Mucosa of descending colon (tissue), 3 donors: ENCODE measurements at regions not wholly inside any gene's neighbourhood (a gene's known extent, or its start where the extent isn't known, plus 50 kb on each side); places are given as distances from the start of the nearest gene placed in this dataset.

Source experiments
- ATAC-seq: fragments of 200-7000 bp; cut with Tn5 transposase; one replicate; pipeline ENCODE4 v1.9.1; 2020; ENCODE audit warnings: mild to moderate bottlenecking, moderate library complexity
- DNase-seq, 3 donors: peaks; one replicate each; pipeline ENCODE4 v3.0.0-alpha.2; 2020
- H3K36me3 ChIP-seq: fragments of 200-600 bp; one replicate; pipeline ENCODE4 v1.8.0; 2021; ENCODE audit warnings: low read depth, mild to moderate bottlenecking
- H3K4me1 ChIP-seq: fragments of 200-600 bp; one replicate; pipeline ENCODE4 v1.8.0; 2021; ENCODE audit warnings: low read depth, mild to moderate bottlenecking
- H3K4me3 ChIP-seq: fragments of 200-600 bp; one replicate; pipeline ENCODE4 v1.8.0; 2021; ENCODE audit warnings: mild to moderate bottlenecking
- H3K9me3 ChIP-seq: fragments of 200-600 bp; one replicate; pipeline ENCODE4 v1.8.0; 2021; ENCODE audit warnings: mild to moderate bottlenecking
- intact Hi-C, 2 donors: fragments of 100-400 bp; cut with DNase I in 1 of 2; cut with micrococcal nuclease in 1 of 2; formaldehyde crosslinking; loops; one replicate each; pipeline versions ENCODE4 v1.11.0 to v1.11.1; 2022; cut with DNase I, micrococcal nuclease
- TF ChIP-seq, protein P1 (sequence below): fragments of 200-600 bp; IDR thresholded peaks from one replicate; pipeline ENCODE4 v1.8.0; 2022; ENCODE audit warnings: antibody characterized with exemption, mild to moderate bottlenecking
- donor health status: DM: no; HTN: no; CAD: no; lungs with moderate emphysema.
- donor health status: DM: no; HTN: no; CAD: no.
- donor health status: DM: no; HTN: yes; CAD: no.

DNA sequence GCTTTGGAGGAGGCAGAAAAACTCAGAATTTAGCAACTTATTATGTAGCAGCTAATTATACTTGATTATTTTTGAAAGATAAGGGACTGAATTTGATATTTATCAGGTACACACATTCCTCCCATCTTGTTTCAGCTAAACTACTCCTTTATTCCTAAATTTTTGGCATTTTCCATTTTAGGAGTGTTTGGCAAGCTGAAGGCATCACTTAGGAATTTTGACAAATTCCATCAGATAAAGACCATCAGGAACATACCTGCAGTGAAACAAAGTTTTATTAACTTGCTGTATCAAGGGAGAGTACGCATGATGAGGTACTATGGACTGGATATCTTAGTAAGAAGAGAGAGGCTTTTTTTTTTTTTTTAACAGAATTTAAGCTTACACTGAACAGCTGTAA lies 1092.2 kb downstream of the PLA2G4A start:
- H3K9me3 ChIP-seq: no peaks in the 10 kb centered on the region
- no peak overlapping the region for H3K4me3 ChIP-seq
- TF ChIP-seq, protein P1, sequence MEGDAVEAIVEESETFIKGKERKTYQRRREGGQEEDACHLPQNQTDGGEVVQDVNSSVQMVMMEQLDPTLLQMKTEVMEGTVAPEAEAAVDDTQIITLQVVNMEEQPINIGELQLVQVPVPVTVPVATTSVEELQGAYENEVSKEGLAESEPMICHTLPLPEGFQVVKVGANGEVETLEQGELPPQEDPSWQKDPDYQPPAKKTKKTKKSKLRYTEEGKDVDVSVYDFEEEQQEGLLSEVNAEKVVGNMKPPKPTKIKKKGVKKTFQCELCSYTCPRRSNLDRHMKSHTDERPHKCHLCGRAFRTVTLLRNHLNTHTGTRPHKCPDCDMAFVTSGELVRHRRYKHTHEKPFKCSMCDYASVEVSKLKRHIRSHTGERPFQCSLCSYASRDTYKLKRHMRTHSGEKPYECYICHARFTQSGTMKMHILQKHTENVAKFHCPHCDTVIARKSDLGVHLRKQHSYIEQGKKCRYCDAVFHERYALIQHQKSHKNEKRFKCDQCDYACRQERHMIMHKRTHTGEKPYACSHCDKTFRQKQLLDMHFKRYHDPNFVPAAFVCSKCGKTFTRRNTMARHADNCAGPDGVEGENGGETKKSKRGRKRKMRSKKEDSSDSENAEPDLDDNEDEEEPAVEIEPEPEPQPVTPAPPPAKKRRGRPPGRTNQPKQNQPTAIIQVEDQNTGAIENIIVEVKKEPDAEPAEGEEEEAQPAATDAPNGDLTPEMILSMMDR: no peak
- H3K36me3 ChIP-seq: no peaks in the 10 kb centered on the region
- intact Hi-C loops: no loop called here
- ATAC-seq (no peak), DNase-seq (no peak)
- H3K4me1 ChIP-seq: no peaks in the 10 kb centered on the region

DNA sequence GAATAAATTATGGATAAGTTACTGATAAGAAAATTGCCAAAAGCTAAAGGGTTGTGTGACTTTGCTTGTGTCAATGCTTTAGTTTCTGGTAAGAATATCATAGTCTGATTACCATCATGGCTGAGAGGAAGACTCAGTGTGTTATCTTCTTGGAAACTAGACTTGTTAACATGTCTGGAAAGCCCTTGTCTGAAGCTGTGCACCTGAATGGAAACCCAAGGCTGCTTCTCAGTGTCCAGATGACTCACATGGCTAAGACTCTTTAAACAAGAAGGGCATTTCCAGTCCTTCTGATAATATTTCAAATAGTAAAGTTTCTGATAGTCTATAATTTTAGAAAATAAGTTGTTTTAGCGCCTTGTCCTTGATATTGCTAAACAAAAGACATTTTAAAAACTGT lies 1092.7 kb downstream of the PLA2G4A start:
- intact Hi-C loops: no loop called here
- Histone ChIP-seq H3K4me3 (no peak overlapping the region), H3K4me1 (no peaks in the 10 kb centered on the region), H3K36me3 (no peaks in the 10 kb centered on the region), H3K9me3 (no peaks in the 10 kb centered on the region)
- ATAC-seq: no peak
- TF ChIP-seq, protein P1: no peak
- no peak for DNase-seq

DNA sequence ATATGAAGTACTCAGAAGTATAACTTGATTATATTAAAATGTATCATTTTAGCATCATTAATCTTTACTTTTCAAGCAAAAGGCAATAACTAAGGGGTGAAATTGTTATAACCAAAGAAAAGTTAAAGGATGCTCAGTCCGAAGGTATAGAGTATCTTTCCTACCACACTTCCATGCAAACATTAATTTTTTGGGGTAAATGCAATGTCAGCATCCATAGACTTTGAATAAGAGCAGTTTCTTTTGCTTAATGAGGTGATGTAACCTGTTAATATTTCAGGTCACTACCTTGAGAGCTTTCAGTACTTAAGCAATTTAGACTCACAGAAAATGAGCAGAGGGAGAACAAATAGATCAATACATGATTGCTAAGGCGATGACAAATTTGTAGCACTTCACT lies 1093.5 kb downstream of the PLA2G4A start:
- DNase-seq (no peak), ATAC-seq (no peak)
- H3K36me3 ChIP-seq: no peaks in the 10 kb centered on the region
- H3K9me3 ChIP-seq: no peaks in the 10 kb centered on the region
- intact Hi-C loops: no loop called here
- TF ChIP-seq, protein P1: no peak
- no peaks in the 10 kb centered on the region for H3K4me1 ChIP-seq
- H3K4me3 ChIP-seq: no peak overlapping the region

DNA sequence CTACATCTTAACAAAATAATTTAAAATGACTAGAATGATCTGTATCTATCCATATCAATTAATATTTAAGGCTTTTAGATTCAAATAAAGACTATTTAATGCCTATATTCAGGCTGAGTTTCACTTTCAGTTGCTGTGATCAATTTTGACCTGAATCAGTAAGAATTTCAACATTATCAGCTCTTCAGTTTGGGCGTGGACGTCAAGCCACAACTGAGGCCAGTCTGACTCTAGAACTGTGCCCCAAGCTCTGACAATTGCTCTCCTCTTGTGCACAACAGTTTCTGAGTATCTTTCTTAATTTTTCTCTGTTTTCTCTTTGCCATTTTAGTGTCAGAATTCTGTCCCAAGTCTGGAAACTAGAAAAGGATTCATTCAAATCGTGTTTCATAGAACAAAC lies 1095.5 kb downstream of the PLA2G4A start:
- TF ChIP-seq, protein P1: no peak

DNA sequence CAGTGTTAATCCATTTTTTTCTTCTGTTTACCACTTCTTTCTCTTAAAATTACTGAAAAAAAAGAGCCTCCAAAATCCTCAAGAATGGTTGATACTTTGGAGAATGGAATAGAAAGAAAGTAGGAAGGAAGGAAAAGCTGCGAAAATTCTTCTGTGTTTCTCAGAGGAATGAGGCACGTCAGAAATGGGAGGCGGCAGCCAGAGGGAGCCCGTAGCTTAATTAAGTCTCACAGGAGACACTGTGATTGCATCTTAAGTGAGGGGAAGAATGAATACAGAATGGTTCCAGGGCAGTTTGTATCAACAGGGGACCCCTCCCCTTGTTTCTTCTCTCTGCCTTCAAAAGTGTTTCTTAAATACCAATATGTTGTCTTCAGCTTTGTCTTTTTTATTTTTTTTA lies 1099.5 kb downstream of the PLA2G4A start:
- Histone ChIP-seq H3K4me3 (no peak overlapping the region), H3K4me1 (no peaks in the 10 kb centered on the region), H3K9me3 (no peaks in the 10 kb centered on the region), H3K36me3 (no peaks in the 10 kb centered on the region)
- no peak for ATAC-seq
- no peak for DNase-seq
- intact Hi-C loops: no loop called here
- TF ChIP-seq, protein P1: no peak

More for the DNA sequence above, 1095.5 kb downstream of the PLA2G4A start:
- intact Hi-C loops: no loop called here
- Histone ChIP-seq H3K4me1 (no peaks in the 10 kb centered on the region), H3K36me3 (no peaks in the 10 kb centered on the region), H3K4me3 (no peak overlapping the region), H3K9me3 (no peaks in the 10 kb centered on the region)
- no peak for DNase-seq
- ATAC-seq: no peak

DNA sequence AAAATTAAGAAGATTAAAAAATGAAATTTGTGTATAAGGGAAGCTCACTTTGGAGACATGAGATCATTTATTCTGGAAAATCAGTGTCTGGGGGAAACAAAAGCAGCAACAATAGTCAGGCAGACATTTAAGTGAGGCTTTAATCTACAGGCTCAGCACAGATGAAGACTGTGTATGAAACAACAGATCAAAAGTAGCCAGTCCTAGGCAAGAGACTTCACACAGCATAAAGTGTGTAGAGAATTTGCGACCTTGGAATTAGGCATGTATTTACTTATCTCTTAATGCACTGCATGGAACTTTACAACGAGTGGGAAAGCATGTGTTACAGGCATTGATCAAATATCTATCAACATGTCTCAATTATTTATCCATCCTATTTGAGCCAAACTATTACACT lies 1099.9 kb downstream of the PLA2G4A start:
- intact Hi-C loops: no loop called here

More for the DNA sequence above, 1099.9 kb downstream of the PLA2G4A start:
- Histone ChIP-seq H3K9me3 (no peaks in the 10 kb centered on the region), H3K4me3 (no peak overlapping the region), H3K36me3 (no peaks in the 10 kb centered on the region), H3K4me1 (no peaks in the 10 kb centered on the region)
- no peak for ATAC-seq
- TF ChIP-seq, protein P1: no peak
- DNase-seq: no peak
